Testis (tissue), 2 donors: ENCODE measurements at regions not wholly inside any gene's neighbourhood (a gene's known extent, or its start where the extent isn't known, plus 50 kb on each side); places are given as distances from the start of the nearest gene placed in this dataset.

Experiments
- CTCF ChIP-seq, 3 experiments: fragments of 450-650 bp in 2 of 3; fragments of 200-600 bp in 1 of 3; sonication (generic) in 1 of 3; IDR thresholded peaks; one replicate each; pipeline ENCODE4 v1.5.1; 2016 to 2019; ENCODE audit warnings: antibody characterized with exemption in 3 of 3, mild to moderate bottlenecking in 2 of 3, moderate library complexity in 1 of 3
- POLR2A ChIP-seq: fragments of 450-650 bp; IDR thresholded peaks from one replicate; pipeline ENCODE4 v1.6.1; 2017; ENCODE audit warnings: antibody characterized with exemption, mild to moderate bottlenecking, moderate library complexity

GRCh38 chr6:113539623-113540022 is 317.5 kb upstream of the MARCKS start:
- no peak for TF ChIP-seq CTCF (IDR thresholded peaks at IDR 0.05)
- TF ChIP-seq POLR2A = no peak
